IPS DF 6.9 (cell line): ENCODE measurements at regions not wholly inside any gene's neighbourhood (a gene's known extent, or its start where the extent isn't known, plus 50 kb on each side); places are given as distances from the start of the nearest gene placed in this dataset.

ENCODE experiments used
- DNase-seq: peaks from one replicate; pipeline ENCODE4 v3.0.0-alpha.2; 2013; ENCODE audit warnings: low read depth, low spot score
- H3K27ac ChIP-seq: one replicate; pipeline ENCODE4 v1.5.1; 2013; ENCODE audit warnings: low read length, control low read depth
- H3K27me3 ChIP-seq: 2 replicates; pipeline ENCODE4 v1.6.1; 2013; ENCODE audit warnings: mild to moderate bottlenecking, low read length; ENCODE audit not compliant: control insufficient read depth, insufficient read depth
- H3K36me3 ChIP-seq: 2 replicates; pipeline ENCODE4 v1.6.1; 2013; ENCODE audit warnings: low read length; ENCODE audit not compliant: control insufficient read depth, insufficient read depth
- H3K4me1 ChIP-seq: 2 replicates; pipeline ENCODE4 v1.6.1; 2013; ENCODE audit warnings: low read length; ENCODE audit not compliant: control insufficient read depth, insufficient read depth
- H3K4me3 ChIP-seq: 2 replicates; pipeline ENCODE4 v1.5.1; 2013; ENCODE audit warnings: mild to moderate bottlenecking, low read length
- H3K9me3 ChIP-seq: 2 replicates; pipeline ENCODE4 v1.6.1; 2013; ENCODE audit warnings: low read length, inconsistent platforms; ENCODE audit not compliant: control insufficient read depth, insufficient read depth
- WGBS: extraction: QIAGEN DNeasy Blood & Tissue Kit; methylation state at CpG from one replicate; pipeline ENCODE4 v1.1.7; 2013; ENCODE audit warnings: mixed read lengths, missing lambda C conversion rate; ENCODE audit not compliant: insufficient read length, insufficient coverage; 5-methylcytosine and 5-hydroxymethylcytosine counted together

DNA sequence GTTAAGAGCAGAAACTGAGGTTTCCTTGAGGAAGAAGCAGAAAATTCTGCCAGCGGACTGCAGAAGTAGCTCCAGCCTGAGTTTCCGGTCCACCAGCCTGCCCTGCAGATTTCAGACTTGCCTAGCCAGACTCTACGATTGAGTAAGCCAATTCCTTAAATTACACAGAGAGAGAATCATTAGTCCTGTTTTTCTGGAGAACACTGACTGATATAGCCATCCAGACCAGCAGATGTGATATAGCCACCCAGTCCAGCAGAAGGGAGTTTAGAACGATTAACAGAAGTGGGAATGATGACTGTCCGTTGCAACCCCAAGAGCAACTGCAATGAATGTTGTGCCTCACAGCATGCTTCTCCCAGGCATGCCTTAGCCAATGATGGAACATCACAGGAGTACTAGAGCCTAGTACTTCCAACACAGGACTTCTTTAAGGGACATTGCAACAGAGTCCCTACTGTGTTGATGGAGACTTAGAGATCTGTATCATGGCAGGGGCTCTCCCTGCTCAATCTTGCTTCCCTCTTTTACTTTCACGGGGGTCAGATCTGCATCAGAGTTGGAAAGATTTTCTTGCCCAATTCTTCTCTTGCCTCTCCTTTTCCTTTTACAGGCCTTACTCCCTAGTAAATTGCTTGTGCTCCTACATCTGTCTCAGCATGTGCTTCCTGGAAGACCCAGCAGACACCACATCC, 264.6 kb upstream of the CLNK start:
- Histone ChIP-seq H3K36me3 (no peaks in the 10 kb centered on the region), H3K4me1 (no peaks in the 10 kb centered on the region), H3K9me3 (no peaks in the 10 kb centered on the region), H3K27me3 (no peaks in the 10 kb centered on the region), H3K27ac (no peak overlapping the region), H3K4me3 (no peak overlapping the region)
- no CpG with 5 or more reads among the region's 6 CpGs for WGBS
- no peak for DNase-seq

- H3K9me3 ChIP-seq: no peaks in the 10 kb centered on the region
- no peak for DNase-seq
- no CpG with 5 or more reads among the region's 4 CpGs for WGBS
- H3K27ac ChIP-seq: no peak overlapping the region
- H3K4me1 ChIP-seq: no peaks in the 10 kb centered on the region
- no peak overlapping the region for H3K4me3 ChIP-seq
- H3K27me3 ChIP-seq: no peaks in the 10 kb centered on the region
- no peaks in the 10 kb centered on the region for H3K36me3 ChIP-seq
Measured at GRCh38 chr4:10947898-10948297, 263.3 kb upstream of the CLNK start.

- Histone ChIP-seq H3K4me3 (no peak overlapping the region), H3K9me3 (peaks cover 3% of the 10 kb centered on the region), H3K36me3 (no peaks in the 10 kb centered on the region), H3K27ac (no peak overlapping the region), H3K27me3 (no peaks in the 10 kb centered on the region), H3K4me1 (no peaks in the 10 kb centered on the region)
- DNase-seq: no peak
- WGBS: no CpG with 5 or more reads among the region's 1 CpG
Measured at GRCh38 chr4:10944321-10944720, 259.8 kb upstream of the CLNK start.

- Histone ChIP-seq H3K36me3 (no peaks in the 10 kb centered on the region), H3K9me3 (peaks cover 3% of the 10 kb centered on the region), H3K4me3 (no peak overlapping the region), H3K4me1 (no peaks in the 10 kb centered on the region), H3K27ac (no peak overlapping the region), H3K27me3 (no peaks in the 10 kb centered on the region)
- no peak for DNase-seq
- no CpG with 5 or more reads among the region's 1 CpG for WGBS
Measured at GRCh38 chr4:10942156-10942555, 257.6 kb upstream of the CLNK start.

GRCh38 chr4:10929818-10930217, 245.2 kb upstream of the CLNK start:
- Histone ChIP-seq H3K36me3 (no peaks in the 10 kb centered on the region), H3K4me3 (no peak overlapping the region), H3K27ac (no peak overlapping the region), H3K4me1 (no peaks in the 10 kb centered on the region; the same call in 1 of the 2 replicates), H3K27me3 (no peaks in the 10 kb centered on the region), H3K9me3 (no peaks in the 10 kb centered on the region)
- WGBS: no CpG with 5 or more reads among the region's 2 CpGs
- no peak for DNase-seq

DNA sequence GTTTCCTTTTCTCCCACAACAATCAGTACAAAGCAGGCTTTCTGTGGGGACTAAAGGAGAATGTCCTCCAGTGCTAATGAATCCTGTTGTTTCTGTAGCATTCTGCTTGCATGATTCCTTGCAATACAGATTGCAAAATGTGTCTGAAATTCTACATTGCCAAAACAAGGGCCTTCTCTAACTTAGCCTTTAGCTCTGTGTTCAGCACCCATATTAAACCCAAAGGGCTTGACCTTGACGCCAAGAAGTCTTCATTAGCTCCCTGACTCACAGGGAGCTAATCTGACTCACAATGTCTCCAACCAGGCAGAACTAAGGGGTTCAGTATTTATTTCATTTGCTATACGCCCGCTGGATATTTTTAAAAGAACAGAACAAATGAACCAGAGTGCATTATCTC, 241.4 kb upstream of the CLNK start:
- DNase-seq: no peak
- no peaks in the 10 kb centered on the region for H3K36me3 ChIP-seq
- WGBS: no CpG with 5 or more reads among the region's 3 CpGs

DNA sequence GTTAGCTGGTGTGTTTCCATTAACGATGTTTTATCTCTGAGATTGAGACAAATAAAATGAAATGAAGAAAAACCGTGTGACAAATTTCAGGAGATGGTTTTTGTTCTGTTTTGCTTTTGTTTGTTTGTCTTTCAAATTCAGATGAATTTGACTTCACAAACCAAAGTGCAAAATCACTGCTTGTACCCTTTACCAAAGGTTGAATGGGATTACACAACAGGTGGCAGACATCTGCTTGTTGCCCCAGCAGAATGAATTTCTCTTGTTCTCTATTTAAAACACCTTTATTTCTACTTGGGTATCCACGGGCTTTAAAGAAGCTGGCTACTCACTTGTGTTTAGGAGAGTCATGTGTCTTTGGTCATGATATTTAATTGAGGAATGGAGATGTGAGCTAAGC, 239.7 kb upstream of the CLNK start:
- no peaks in the 10 kb centered on the region; the same call in 1 of the 2 replicates for H3K4me1 ChIP-seq
- H3K9me3 ChIP-seq: no peaks in the 10 kb centered on the region
- H3K4me3 ChIP-seq: no peak overlapping the region
- WGBS: no CpG with 5 or more reads among the region's 3 CpGs
- H3K36me3 ChIP-seq: no peaks in the 10 kb centered on the region
- H3K27me3 ChIP-seq: no peaks in the 10 kb centered on the region
- H3K27ac ChIP-seq: no peak overlapping the region
- DNase-seq: no peak

More for the DNA sequence above, 241.4 kb upstream of the CLNK start:
- no peaks in the 10 kb centered on the region for H3K9me3 ChIP-seq
- H3K4me3 ChIP-seq: no peak overlapping the region
- H3K4me1 ChIP-seq: no peaks in the 10 kb centered on the region; the same call in 1 of the 2 replicates
- H3K27me3 ChIP-seq: no peaks in the 10 kb centered on the region
- H3K27ac ChIP-seq: no peak overlapping the region

- DNase-seq: no peak
- Histone ChIP-seq H3K4me3 (no peak overlapping the region), H3K4me1 (no peaks in the 10 kb centered on the region), H3K27me3 (no peaks in the 10 kb centered on the region), H3K36me3 (no peaks in the 10 kb centered on the region), H3K9me3 (no peaks in the 10 kb centered on the region), H3K27ac (no peak overlapping the region)
- WGBS: no CpG with 5 or more reads among the region's 7 CpGs
Measured at GRCh38 chr4:10917566-10917965, 233.0 kb upstream of the CLNK start.

DNA sequence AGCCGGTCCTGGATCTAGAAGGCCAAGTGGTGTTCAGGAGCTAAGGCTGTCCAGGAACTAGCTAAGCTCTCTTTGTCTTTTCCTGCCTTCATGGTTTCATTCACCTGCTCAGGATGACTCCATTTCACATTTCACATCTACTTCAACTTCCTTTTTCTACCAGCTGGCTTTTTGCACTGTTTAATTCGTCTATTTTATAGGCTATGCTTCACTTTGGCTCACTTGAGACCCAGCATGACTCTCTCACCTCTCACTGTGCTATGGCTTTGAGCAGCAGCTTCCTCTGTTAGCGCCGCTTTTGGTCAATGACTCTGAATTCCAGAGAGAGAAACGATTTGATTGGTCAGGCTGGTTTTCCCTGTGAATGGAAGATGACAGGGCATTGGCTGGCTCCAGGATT, 213.5 kb upstream of the CLNK start:
- WGBS: no CpG with 5 or more reads among the region's 5 CpGs

DNA sequence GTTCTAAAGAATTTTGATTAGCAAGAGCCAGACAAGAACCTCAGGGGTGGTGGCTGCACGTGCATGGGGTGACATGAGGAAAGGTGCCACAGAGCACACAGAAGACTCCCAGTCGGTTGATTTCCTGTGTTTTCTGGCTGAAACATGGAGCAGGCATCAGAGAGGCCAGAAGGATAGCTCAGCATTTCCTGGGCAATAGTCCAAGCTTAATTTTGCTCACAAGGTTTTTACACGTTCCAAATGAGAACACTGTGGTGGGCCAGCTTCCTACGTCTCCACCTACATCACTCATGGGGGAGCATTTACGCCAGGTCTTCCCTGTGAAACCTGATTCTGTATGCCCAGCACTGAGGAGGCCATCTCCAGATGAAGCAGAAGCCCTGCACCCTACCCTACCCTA, 212.5 kb upstream of the CLNK start:
- WGBS: no CpG with 5 or more reads among the region's 5 CpGs
- Histone ChIP-seq H3K36me3 (no peaks in the 10 kb centered on the region), H3K4me3 (no peak overlapping the region), H3K9me3 (no peaks in the 10 kb centered on the region), H3K27me3 (no peaks in the 10 kb centered on the region; the same call in 1 of the 2 replicates), H3K4me1 (no peaks in the 10 kb centered on the region), H3K27ac (no peak overlapping the region)
- no peak for DNase-seq

More for the DNA sequence above, 213.5 kb upstream of the CLNK start:
- Histone ChIP-seq H3K36me3 (no peaks in the 10 kb centered on the region), H3K4me3 (no peak overlapping the region), H3K27ac (no peak overlapping the region), H3K9me3 (no peaks in the 10 kb centered on the region), H3K4me1 (no peaks in the 10 kb centered on the region), H3K27me3 (no peaks in the 10 kb centered on the region; the same call in 1 of the 2 replicates)
- DNase-seq: no peak

DNA sequence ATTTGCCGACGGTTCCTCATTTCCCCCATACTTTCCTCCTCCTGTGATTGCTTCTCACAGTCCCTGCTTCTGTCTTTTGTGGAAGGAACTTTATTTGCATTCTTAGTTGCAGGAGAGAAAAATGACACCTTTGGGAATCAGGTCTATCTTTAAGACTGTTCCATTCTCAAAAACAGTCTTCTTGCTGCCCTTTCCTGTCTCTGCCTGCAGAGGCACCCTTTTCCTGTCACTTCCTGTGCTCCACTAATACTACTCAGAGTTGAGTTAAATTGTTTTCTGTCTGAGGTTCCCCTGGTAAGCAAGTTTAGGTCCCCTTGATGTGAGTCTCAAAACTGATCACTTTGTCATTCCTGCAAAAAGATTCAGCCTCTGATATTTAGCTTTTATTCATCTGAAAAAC, 208.8 kb upstream of the CLNK start:
- Histone ChIP-seq H3K27me3 (no peaks in the 10 kb centered on the region; the same call in 1 of the 2 replicates), H3K9me3 (no peaks in the 10 kb centered on the region), H3K27ac (no peak overlapping the region), H3K4me1 (no peaks in the 10 kb centered on the region), H3K36me3 (no peaks in the 10 kb centered on the region), H3K4me3 (no peak overlapping the region)
- WGBS: no CpG with 5 or more reads among the region's 2 CpGs
- DNase-seq: no peak
